SK-N-SH (cell line): ENCODE measurements at regions not wholly inside any gene's neighbourhood (a gene's known extent, or its start where the extent isn't known, plus 50 kb on each side); places are given as distances from the start of the nearest gene placed in this dataset.

Experiments used
- CTCF ChIA-PET: fragments of 300-600, 350-600 bp; formaldehyde crosslinking; extraction: SDS; loops from one replicate; lab custom pipeline; 2021; lab: Yijun Ruan, JAX
- POLR2A ChIA-PET: fragments of 350-600 bp; sonication (Branson Sonifier 250); formaldehyde crosslinking; extraction: SDS; loops from one replicate; lab custom pipeline; 2020; ENCODE audit warnings: antibody characterized with exemption, inconsistent platforms; lab: Yijun Ruan, JAX
- DNase-seq: peaks from one replicate; pipeline ENCODE4 v3.0.0; 2012
- H2AFZ ChIP-seq: fragments of 200-600 bp; sonication (generic); 2 replicates; pipeline ENCODE4 v1.8.1; 2016; ENCODE audit warnings: antibody characterized with exemption, mild to moderate bottlenecking, low read depth
- H3F3A ChIP-seq: fragments of 200-600 bp; sonication (generic); replicated peaks from 2 replicates; pipeline ENCODE3; 2016; ENCODE audit warnings: antibody characterized with exemption, mild to moderate bottlenecking; ENCODE audit not compliant: insufficient read depth
- H3K27ac ChIP-seq, 2 experiments: fragments of 200-500 bp in 1 of 2; fragments of 200-600 bp in 1 of 2; sonication (Bioruptor generic) in 1 of 2; sonication (generic), shearing (Covaris generic) in 1 of 2; 2 replicates each; pipeline versions ENCODE4 v1.5.1 to v1.6.1; 2014 to 2016; ENCODE audit warnings: low read depth in 2 of 2, inconsistent platforms in 1 of 2, low read length in 1 of 2, mild to moderate bottlenecking in 1 of 2, mixed read lengths in 1 of 2
- H3K27me3 ChIP-seq: fragments of 200-600 bp; sonication (generic), shearing (Covaris generic); 2 replicates; pipeline ENCODE4 v1.6.1; 2016; ENCODE audit warnings: mixed run types; ENCODE audit not compliant: insufficient read depth
- H3K36me3 ChIP-seq, 2 experiments: fragments of 200-500 bp in 1 of 2; fragments of 200-600 bp in 1 of 2; sonication (Bioruptor generic) in 1 of 2; sonication (generic) in 1 of 2; replicated peaks in 1 of 2; 2 replicates each; pipeline versions ENCODE3 to v1.5.1; 2014 to 2016; ENCODE audit warnings: low read length in 1 of 2, mild to moderate bottlenecking in 1 of 2; ENCODE audit not compliant: insufficient read depth in 2 of 2, control insufficient read depth in 1 of 2
- H3K4me1 ChIP-seq, 2 experiments: fragments of 200-500 bp in 1 of 2; fragments of 200-600 bp in 1 of 2; sonication (Bioruptor generic) in 1 of 2; sonication (generic), shearing (Covaris generic) in 1 of 2; 2 replicates each; pipeline versions ENCODE4 v1.5.1 to v1.6.1; 2014 to 2016; ENCODE audit warnings: low read depth in 1 of 2, low read length in 1 of 2, mixed run types in 1 of 2; ENCODE audit not compliant: insufficient read depth in 2 of 2, control insufficient read depth in 1 of 2
- H3K4me2 ChIP-seq: fragments of 200-600 bp; sonication (generic), shearing (Covaris generic); 2 replicates; pipeline ENCODE4 v1.6.1; 2017; ENCODE audit warnings: mixed run types
- H3K4me3 ChIP-seq, 2 experiments: fragments of 200-500 bp in 1 of 2; fragments of 200-600 bp in 1 of 2; sonication (Bioruptor generic) in 1 of 2; sonication (generic), shearing (Covaris generic) in 1 of 2; 2 replicates each; pipeline versions ENCODE4 v1.5.1 to v1.8.1; 2014 to 2016; ENCODE audit warnings: low read depth in 2 of 2, inconsistent platforms in 1 of 2, low read length in 1 of 2, mild to moderate bottlenecking in 1 of 2, mixed read lengths in 1 of 2, moderate library complexity in 1 of 2
- H3K79me2 ChIP-seq: fragments of 200-600 bp; sonication (generic); 2 replicates; pipeline ENCODE4 v1.8.1; 2017; ENCODE audit warnings: mild to moderate bottlenecking; ENCODE audit not compliant: insufficient read depth
- H3K9ac ChIP-seq: fragments of 200-600 bp; sonication (generic); 2 replicates; pipeline ENCODE4 v1.6.1; 2017; ENCODE audit warnings: mixed run types
- H3K9me2 ChIP-seq: fragments of 200-600 bp; sonication (generic); 2 replicates; pipeline ENCODE4 v1.6.1; 2017; ENCODE audit warnings: mixed run types
- H3K9me3 ChIP-seq: fragments of 200-600 bp; sonication (generic); 2 replicates; pipeline ENCODE4 v1.6.1; 2017; ENCODE audit warnings: mixed run types, mild to moderate bottlenecking, moderate library complexity
- H4K20me1 ChIP-seq: fragments of 200-600 bp; sonication (generic); 2 replicates; pipeline ENCODE4 v1.6.1; 2017; ENCODE audit warnings: mild to moderate bottlenecking, mixed run types; ENCODE audit not compliant: insufficient read depth
- CHD2 ChIP-seq: fragments of 150-350 bp; IDR thresholded peaks from 2 replicates; pipeline ENCODE4 v1.6.1; 2018; ENCODE audit warnings: low read length; ENCODE audit not compliant: partially characterized antibody
- ELF1 ChIP-seq: IDR thresholded peaks from 2 replicates; pipeline ENCODE4 v1.4.0; 2012
- EZH2phosphoT487 ChIP-seq: fragments of 200-600 bp; sonication (generic); IDR thresholded peaks from 2 replicates; pipeline ENCODE4 v1.6.1; 2017; ENCODE audit warnings: low read depth, mixed run types, mild to moderate bottlenecking, antibody characterized with exemption, moderate library complexity, borderline replicate concordance
- FOXM1 ChIP-seq: IDR thresholded peaks from 2 replicates; pipeline ENCODE4 v1.4.0; 2012; ENCODE audit warnings: low read depth, mild to moderate bottlenecking
- GABPA ChIP-seq: IDR thresholded peaks from 2 replicates; pipeline ENCODE4 v1.4.0; 2012; ENCODE audit warnings: low read depth, mild to moderate bottlenecking
- GATA2 ChIP-seq: sonication (generic); formaldehyde crosslinking; IDR thresholded peaks from 2 replicates; pipeline ENCODE4 v1.5.0; 2020; ENCODE audit warnings: mild to moderate bottlenecking, missing genetic modification reagents
- MXI1 ChIP-seq: IDR thresholded peaks from 2 replicates; pipeline ENCODE4 v1.6.1; 2012; ENCODE audit warnings: mild to moderate bottlenecking, low read depth, low read length, improper control_type of control experiment
- NFIC ChIP-seq: IDR thresholded peaks from 2 replicates; pipeline ENCODE4 v1.4.0; 2012; ENCODE audit warnings: borderline replicate concordance
- PBX3 ChIP-seq: IDR thresholded peaks from 2 replicates; pipeline ENCODE4; 2012
- RAD21 ChIP-seq: IDR thresholded peaks from 2 replicates; pipeline ENCODE4 v1.6.1; 2012; ENCODE audit warnings: mild to moderate bottlenecking, low read length
- RCOR1 ChIP-seq: fragments of 150-350 bp; IDR thresholded peaks from 2 replicates; pipeline ENCODE4 v1.6.1; 2017; ENCODE audit warnings: antibody characterized with exemption, low read length
- SMC3 ChIP-seq: IDR thresholded peaks from 2 replicates; pipeline ENCODE4 v1.6.1; 2012; ENCODE audit warnings: low read depth, low read length, improper control_type of control experiment
- USF1 ChIP-seq: IDR thresholded peaks from 2 replicates; pipeline ENCODE4 v1.4.0; 2012; ENCODE audit warnings: low read depth, borderline replicate concordance
- YY1 ChIP-seq: IDR thresholded peaks from 2 replicates; pipeline ENCODE4 v1.4.0; 2012; ENCODE audit warnings: low read depth, mild to moderate bottlenecking
- WGBS: methylation state at CpG from one replicate; pipeline ENCODE4 v1.1.6; 2017; ENCODE audit warnings: low lambda C conversion rate; 5-methylcytosine and 5-hydroxymethylcytosine counted together
- TF ChIP-seq, protein P1 (sequence below): fragments of 200-600 bp; sonication (generic); IDR thresholded peaks from 2 replicates; pipeline ENCODE4 v1.6.1; 2017; ENCODE audit warnings: antibody characterized with exemption, mild to moderate bottlenecking, moderate library complexity
- TF ChIP-seq, protein P2 (sequence below): fragments of 150-350 bp; IDR thresholded peaks from 2 replicates; pipeline ENCODE4 v1.6.1; 2016; ENCODE audit warnings: mild to moderate bottlenecking, low read depth, low read length
- TF ChIP-seq, protein P3 (sequence below): fragments of 150-350 bp; IDR thresholded peaks from 2 replicates; pipeline ENCODE4 v1.6.1; 2017; ENCODE audit warnings: antibody characterized with exemption, low read length, low read depth, borderline replicate concordance

GRCh38 chr4:45121426-45121975 is 395.1 kb upstream of the GNPDA2 start:
- no peak overlapping the region for H3K9ac ChIP-seq
- no peaks in the 10 kb centered on the region for H3K9me2 ChIP-seq
- no peak for DNase-seq
- 0% methylated on average over 2 of the region's 2 CpGs for WGBS
- H2AFZ ChIP-seq: no peak overlapping the region
- H3K27ac ChIP-seq: no peak overlapping the region
- H3K79me2 ChIP-seq: no peaks in the 10 kb centered on the region
- H3K4me3 ChIP-seq: no peak overlapping the region
- H3K27me3 ChIP-seq: no peaks in the 10 kb centered on the region
- TF ChIP-seq, protein P1, sequence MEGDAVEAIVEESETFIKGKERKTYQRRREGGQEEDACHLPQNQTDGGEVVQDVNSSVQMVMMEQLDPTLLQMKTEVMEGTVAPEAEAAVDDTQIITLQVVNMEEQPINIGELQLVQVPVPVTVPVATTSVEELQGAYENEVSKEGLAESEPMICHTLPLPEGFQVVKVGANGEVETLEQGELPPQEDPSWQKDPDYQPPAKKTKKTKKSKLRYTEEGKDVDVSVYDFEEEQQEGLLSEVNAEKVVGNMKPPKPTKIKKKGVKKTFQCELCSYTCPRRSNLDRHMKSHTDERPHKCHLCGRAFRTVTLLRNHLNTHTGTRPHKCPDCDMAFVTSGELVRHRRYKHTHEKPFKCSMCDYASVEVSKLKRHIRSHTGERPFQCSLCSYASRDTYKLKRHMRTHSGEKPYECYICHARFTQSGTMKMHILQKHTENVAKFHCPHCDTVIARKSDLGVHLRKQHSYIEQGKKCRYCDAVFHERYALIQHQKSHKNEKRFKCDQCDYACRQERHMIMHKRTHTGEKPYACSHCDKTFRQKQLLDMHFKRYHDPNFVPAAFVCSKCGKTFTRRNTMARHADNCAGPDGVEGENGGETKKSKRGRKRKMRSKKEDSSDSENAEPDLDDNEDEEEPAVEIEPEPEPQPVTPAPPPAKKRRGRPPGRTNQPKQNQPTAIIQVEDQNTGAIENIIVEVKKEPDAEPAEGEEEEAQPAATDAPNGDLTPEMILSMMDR: no peak
- no peak for TF ChIP-seq CHD2
- TF ChIP-seq YY1: no peak
- TF ChIP-seq, protein P2, sequence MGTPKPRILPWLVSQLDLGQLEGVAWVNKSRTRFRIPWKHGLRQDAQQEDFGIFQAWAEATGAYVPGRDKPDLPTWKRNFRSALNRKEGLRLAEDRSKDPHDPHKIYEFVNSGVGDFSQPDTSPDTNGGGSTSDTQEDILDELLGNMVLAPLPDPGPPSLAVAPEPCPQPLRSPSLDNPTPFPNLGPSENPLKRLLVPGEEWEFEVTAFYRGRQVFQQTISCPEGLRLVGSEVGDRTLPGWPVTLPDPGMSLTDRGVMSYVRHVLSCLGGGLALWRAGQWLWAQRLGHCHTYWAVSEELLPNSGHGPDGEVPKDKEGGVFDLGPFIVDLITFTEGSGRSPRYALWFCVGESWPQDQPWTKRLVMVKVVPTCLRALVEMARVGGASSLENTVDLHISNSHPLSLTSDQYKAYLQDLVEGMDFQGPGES: no peak
- TF ChIP-seq RAD21: no peak
- TF ChIP-seq GABPA: no peak
- TF ChIP-seq EZH2phosphoT487: no peak
- TF ChIP-seq RCOR1: no peak
- TF ChIP-seq USF1: no peak
- TF ChIP-seq, protein P3, sequence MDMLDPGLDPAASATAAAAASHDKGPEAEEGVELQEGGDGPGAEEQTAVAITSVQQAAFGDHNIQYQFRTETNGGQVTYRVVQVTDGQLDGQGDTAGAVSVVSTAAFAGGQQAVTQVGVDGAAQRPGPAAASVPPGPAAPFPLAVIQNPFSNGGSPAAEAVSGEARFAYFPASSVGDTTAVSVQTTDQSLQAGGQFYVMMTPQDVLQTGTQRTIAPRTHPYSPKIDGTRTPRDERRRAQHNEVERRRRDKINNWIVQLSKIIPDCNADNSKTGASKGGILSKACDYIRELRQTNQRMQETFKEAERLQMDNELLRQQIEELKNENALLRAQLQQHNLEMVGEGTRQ: no peak
- no peak for TF ChIP-seq FOXM1
- no peak for TF ChIP-seq GATA2 (CRISPR knock-in tag)
- CTCF ChIA-PET: no interaction called here
- no peaks in the 10 kb centered on the region for H3K9me3 ChIP-seq
- H3K36me3 ChIP-seq: no peaks in the 10 kb centered on the region
- POLR2A ChIA-PET: no interaction called here
- no peaks in the 10 kb centered on the region for H3K4me1 ChIP-seq
- no peaks in the 10 kb centered on the region for H4K20me1 ChIP-seq
- no peak overlapping the region for H3K4me2 ChIP-seq
- H3F3A ChIP-seq: no peaks in the 10 kb centered on the region

- CTCF ChIA-PET: interaction anchor here (1.0 kb wide), 1 partner anchor 10 kb away, joined by 4 read pairs; no protein-coding TSS in a partner anchor
- TF ChIP-seq, protein P3: no peak
- TF ChIP-seq, protein P1: no peak
- TF ChIP-seq ELF1 (no peak), EZH2phosphoT487 (no peak), NFIC (no peak), YY1 (no peak), MXI1 (no peak), PBX3 (no peak), SMC3 (no peak)
- TF ChIP-seq, protein P2: no peak
Measured at GRCh38 chr4:45120163-45120562, 393.8 kb upstream of the GNPDA2 start.

More at GRCh38 chr4:45120163-45120562, 393.8 kb upstream of the GNPDA2 start:
- DNase-seq: no peak
- WGBS: 5% methylated on average over 3 of the region's 3 CpGs
- no peak overlapping the region for H3K4me2 ChIP-seq
- POLR2A ChIA-PET: no interaction called here
- no peaks in the 10 kb centered on the region for H3K79me2 ChIP-seq
- no peak overlapping the region for H3K9ac ChIP-seq
- no peaks in the 10 kb centered on the region for H3K9me3 ChIP-seq
- no peaks in the 10 kb centered on the region for H3K9me2 ChIP-seq
- no peak overlapping the region for H3K4me3 ChIP-seq
- H3F3A ChIP-seq: no peaks in the 10 kb centered on the region
- H3K36me3 ChIP-seq: no peaks in the 10 kb centered on the region
- H3K27ac ChIP-seq: no peak overlapping the region
- no peaks in the 10 kb centered on the region for H3K27me3 ChIP-seq
- H2AFZ ChIP-seq: no peak overlapping the region
- H4K20me1 ChIP-seq: no peaks in the 10 kb centered on the region
- H3K4me1 ChIP-seq: no peaks in the 10 kb centered on the region
